ENCODE measurements at regions not wholly inside any gene's neighbourhood (a gene's known extent, or its start where the extent isn't known, plus 50 kb on each side); places are given as distances from the start of the nearest gene placed in this dataset.

DNA sequence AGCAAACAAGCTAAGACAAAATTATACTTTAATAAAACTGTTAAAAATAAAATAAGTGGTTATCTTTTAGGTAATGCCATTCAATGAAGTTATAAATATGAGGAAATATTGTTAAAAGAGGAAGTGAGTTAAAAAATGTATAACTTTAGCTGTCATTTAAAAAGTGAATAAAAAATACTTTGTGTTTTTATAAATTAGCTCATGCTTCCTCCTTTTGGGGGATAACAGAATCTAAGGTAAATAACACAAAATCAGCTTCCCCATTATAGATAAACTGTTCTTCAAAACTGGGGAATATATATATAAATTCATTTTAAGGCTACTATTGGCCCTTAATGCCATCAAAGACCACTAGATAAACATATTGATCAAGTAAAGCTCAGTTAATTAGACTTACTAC lies 113.7 kb upstream of the AADACL2 start:
- Histone ChIP-seq H3K4me3 (no peak overlapping the region), H3K27ac (ENCODE audit: extremely low read depth, low read depth, low read length) (no peak overlapping the region), H4K20me1 (replicated peaks; ENCODE audit: control insufficient read depth, insufficient read depth, low read length) (no peaks in the 10 kb centered on the region), H3K36me3 (ENCODE audit: control insufficient read depth, insufficient read depth, low read length) (no peaks in the 10 kb centered on the region), H3K4me1 (replicated peaks in 1 of 2; ENCODE audit: control insufficient read depth in 2 of 2, insufficient read depth in 2 of 2, low read length in 2 of 2) (no peaks in the 10 kb centered on the region), H3K27me3 (ENCODE audit: control insufficient read depth in 2 of 2, insufficient read depth in 2 of 2, low read length in 2 of 2) (no peaks in the 10 kb centered on the region), H2AFZ (ENCODE audit: low read depth, low read length) (no peak overlapping the region), H3K9me1 (ENCODE audit: control insufficient read depth, insufficient read depth, low read length) (no peaks in the 10 kb centered on the region), H3K79me2 (ENCODE audit: control insufficient read depth, insufficient read depth, low read length) (no peaks in the 10 kb centered on the region), H3K4me2 (ENCODE audit: insufficient read depth, low read length) (no peak overlapping the region), H3K9ac (ENCODE audit: insufficient read depth in 1 of 2, low read depth in 2 of 2, low read length in 2 of 2) (no peak overlapping the region), H3K9me3 (replicated peaks; ENCODE audit: control insufficient read depth, insufficient read depth, low read depth, low read length) (no peaks in the 10 kb centered on the region)
- TF ChIP-seq ZFP36 (IDR thresholded peaks at IDR 0.05; ENCODE audit: low read depth, low read length, partially characterized antibody) = no peak
- no peak for DNase-seq (ENCODE audit: extremely low read depth in 1 of 4, low spot score in 3 of 4)
- ATAC-seq = no peak
- no TSS peak for BruUV-seq (replicated peaks)
- no peak for FAIRE-seq
- POLR2A ChIA-PET = interaction anchor here (1.2 kb wide), 1 partner anchor 11 kb away, joined by 3 read pairs; no protein-coding TSS in a partner anchor
- intact Hi-C loops (cut with micrococcal nuclease) (no loop called here), in situ Hi-C loops (cut with MboI) (no loop called here)
- CTCF ChIA-PET (ENCODE audit: low intra/inter-chr PET ratio) = interaction anchor here (0.7 kb wide), 1 partner anchor 73 kb away, joined by 3 read pairs; no protein-coding TSS in a partner anchor

GRCh38 chr3:151615464-151615863 lies 118.3 kb upstream of the AADACL2 start:
- Histone ChIP-seq H3K4me3 (no peak overlapping the region), H3K4me1 (replicated peaks in 1 of 2; ENCODE audit: control insufficient read depth in 2 of 2, insufficient read depth in 2 of 2, low read length in 2 of 2) (no peaks in the 10 kb centered on the region), H3K36me3 (ENCODE audit: control insufficient read depth, insufficient read depth, low read length) (no peaks in the 10 kb centered on the region), H4K20me1 (replicated peaks; ENCODE audit: control insufficient read depth, insufficient read depth, low read length) (no peaks in the 10 kb centered on the region), H3K9me3 (replicated peaks; ENCODE audit: control insufficient read depth, insufficient read depth, low read depth, low read length) (no peaks in the 10 kb centered on the region), H3K4me2 (ENCODE audit: insufficient read depth, low read length) (no peak overlapping the region), H3K79me2 (ENCODE audit: control insufficient read depth, insufficient read depth, low read length) (no peaks in the 10 kb centered on the region), H3K27ac (ENCODE audit: extremely low read depth, low read depth, low read length) (no peak overlapping the region), H3K9me1 (ENCODE audit: control insufficient read depth, insufficient read depth, low read length) (no peaks in the 10 kb centered on the region), H3K27me3 (ENCODE audit: control insufficient read depth in 2 of 2, insufficient read depth in 2 of 2, low read length in 2 of 2) (no peaks in the 10 kb centered on the region), H3K9ac (ENCODE audit: insufficient read depth in 1 of 2, low read depth in 2 of 2, low read length in 2 of 2) (no peak overlapping the region), H2AFZ (ENCODE audit: low read depth, low read length) (no peak overlapping the region)
- TF ChIP-seq HLTF (IDR thresholded peaks at IDR 0.05) = no peak
- no peak for TF ChIP-seq POLR2AphosphoS2 (IDR thresholded peaks at IDR 0.05; ENCODE audit: low read length)
- no peak for TF ChIP-seq FOXM1 (IDR thresholded peaks at IDR 0.05; ENCODE audit: low read depth)
- TF ChIP-seq FOXM1 (CRISPR knock-in tag; IDR thresholded peaks at IDR 0.05; ENCODE audit: low read depth) = no peak
- TF ChIP-seq, protein P1, sequence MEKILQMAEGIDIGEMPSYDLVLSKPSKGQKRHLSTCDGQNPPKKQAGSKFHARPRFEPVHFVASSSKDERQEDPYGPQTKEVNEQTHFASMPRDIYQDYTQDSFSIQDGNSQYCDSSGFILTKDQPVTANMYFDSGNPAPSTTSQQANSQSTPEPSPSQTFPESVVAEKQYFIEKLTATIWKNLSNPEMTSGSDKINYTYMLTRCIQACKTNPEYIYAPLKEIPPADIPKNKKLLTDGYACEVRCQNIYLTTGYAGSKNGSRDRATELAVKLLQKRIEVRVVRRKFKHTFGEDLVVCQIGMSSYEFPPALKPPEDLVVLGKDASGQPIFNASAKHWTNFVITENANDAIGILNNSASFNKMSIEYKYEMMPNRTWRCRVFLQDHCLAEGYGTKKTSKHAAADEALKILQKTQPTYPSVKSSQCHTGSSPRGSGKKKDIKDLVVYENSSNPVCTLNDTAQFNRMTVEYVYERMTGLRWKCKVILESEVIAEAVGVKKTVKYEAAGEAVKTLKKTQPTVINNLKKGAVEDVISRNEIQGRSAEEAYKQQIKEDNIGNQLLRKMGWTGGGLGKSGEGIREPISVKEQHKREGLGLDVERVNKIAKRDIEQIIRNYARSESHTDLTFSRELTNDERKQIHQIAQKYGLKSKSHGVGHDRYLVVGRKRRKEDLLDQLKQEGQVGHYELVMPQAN (IDR thresholded peaks at IDR 0.05; ENCODE audit: borderline replicate concordance) = no peak
- TF ChIP-seq TSC22D4 (tag; IDR thresholded peaks at IDR 0.05) = no peak
- no peak for TF ChIP-seq CBX2 (IDR thresholded peaks at IDR 0.05; ENCODE audit: insufficient read depth, low read length, poor library complexity, severe bottlenecking)
- 45% methylated on average over 4 of the region's 4 CpGs for WGBS (ENCODE audit: insufficient coverage, low coverage, missing lambda C conversion rate)
- DNase-seq (ENCODE audit: extremely low read depth in 1 of 4, low spot score in 3 of 4) (no peak), FAIRE-seq (no peak), ATAC-seq (no peak)
- ChIA-PET POLR2A (interaction anchor here (0.8 kb wide), 1 partner anchor 12 kb away, joined by 3 read pairs; no protein-coding TSS in a partner anchor), CTCF (ENCODE audit: low intra/inter-chr PET ratio) (no interaction called here)
- in situ Hi-C loops (cut with MboI) (no loop called here), intact Hi-C loops (cut with micrococcal nuclease) (no loop called here)
- no TSS peak for BruUV-seq (replicated peaks)
